ENCODE measurements at regions not wholly inside any gene's neighbourhood (a gene's known extent, or its start where the extent isn't known, plus 50 kb on each side); places are given as distances from the start of the nearest gene placed in this dataset.

- Mint-ChIP-seq H3K4me1 (ENCODE audit: low read depth) (no peaks in the 10 kb centered on the region), H3K9me3 (no peaks in the 10 kb centered on the region), H3K27ac (no peak overlapping the region), H3K36me3 (ENCODE audit: low read depth) (no peaks in the 10 kb centered on the region), H3K4me3 (no peak overlapping the region), H3K27me3 (no peaks in the 10 kb centered on the region)
- intact Hi-C loops (cut with micrococcal nuclease): no loop called here
Observed at GRCh38 chr2:103991591-103991990, 862.3 kb upstream of the POU3F3 start.

GRCh38 chr2:104004821-104005220 lies 849.1 kb upstream of the POU3F3 start:
- H3K4me3 Mint-ChIP-seq: no peak overlapping the region
- H3K9me3 Mint-ChIP-seq: no peaks in the 10 kb centered on the region
- no peaks in the 10 kb centered on the region for H3K27me3 Mint-ChIP-seq
- intact Hi-C loops (cut with micrococcal nuclease): no loop called here
- H3K4me1 Mint-ChIP-seq (ENCODE audit: low read depth): no peaks in the 10 kb centered on the region
- no peak overlapping the region for H3K27ac Mint-ChIP-seq
- no peaks in the 10 kb centered on the region for H3K36me3 Mint-ChIP-seq (ENCODE audit: low read depth)

GRCh38 chr2:104016801-104017200 lies 837.1 kb upstream of the POU3F3 start:
- no peak overlapping the region for H3K4me3 Mint-ChIP-seq
- no peaks in the 10 kb centered on the region for H3K4me1 Mint-ChIP-seq (ENCODE audit: low read depth)
- H3K36me3 Mint-ChIP-seq (ENCODE audit: low read depth): no peaks in the 10 kb centered on the region
- H3K27me3 Mint-ChIP-seq: no peaks in the 10 kb centered on the region
- H3K27ac Mint-ChIP-seq: no peak overlapping the region
- intact Hi-C loops (cut with micrococcal nuclease): no loop called here
- peaks cover 9% of the 10 kb centered on the region for H3K9me3 Mint-ChIP-seq

GRCh38 chr2:104023306-104023705 lies 830.6 kb upstream of the POU3F3 start:
- no peaks in the 10 kb centered on the region for H3K4me1 Mint-ChIP-seq (ENCODE audit: low read depth)
- H3K4me3 Mint-ChIP-seq: no peak overlapping the region
- intact Hi-C loops (cut with micrococcal nuclease): no loop called here
- H3K27ac Mint-ChIP-seq: no peak overlapping the region
- H3K27me3 Mint-ChIP-seq: no peaks in the 10 kb centered on the region
- H3K9me3 Mint-ChIP-seq: no peaks in the 10 kb centered on the region
- H3K36me3 Mint-ChIP-seq (ENCODE audit: low read depth): no peaks in the 10 kb centered on the region

- no peak overlapping the region for H3K4me3 Mint-ChIP-seq
- H3K36me3 Mint-ChIP-seq (ENCODE audit: low read depth): no peaks in the 10 kb centered on the region
- H3K4me1 Mint-ChIP-seq (ENCODE audit: low read depth): no peaks in the 10 kb centered on the region
- H3K27me3 Mint-ChIP-seq: no peaks in the 10 kb centered on the region
- H3K27ac Mint-ChIP-seq: no peak overlapping the region
- H3K9me3 Mint-ChIP-seq: no peaks in the 10 kb centered on the region
- intact Hi-C loops (cut with micrococcal nuclease): no loop called here
Observed at GRCh38 chr2:104023765-104024164, 830.1 kb upstream of the POU3F3 start.

- Mint-ChIP-seq H3K9me3 (no peaks in the 10 kb centered on the region), H3K27me3 (no peaks in the 10 kb centered on the region), H3K27ac (no peak overlapping the region), H3K4me3 (no peak overlapping the region), H3K36me3 (ENCODE audit: low read depth) (no peaks in the 10 kb centered on the region), H3K4me1 (ENCODE audit: low read depth) (no peaks in the 10 kb centered on the region)
- intact Hi-C loops (cut with micrococcal nuclease): no loop called here
Observed at GRCh38 chr2:104025295-104025694, 828.6 kb upstream of the POU3F3 start.

GRCh38 chr2:104026725-104027124 lies 827.2 kb upstream of the POU3F3 start:
- no peaks in the 10 kb centered on the region for H3K36me3 Mint-ChIP-seq (ENCODE audit: low read depth)
- no peak overlapping the region for H3K4me3 Mint-ChIP-seq
- no peaks in the 10 kb centered on the region for H3K9me3 Mint-ChIP-seq
- H3K27ac Mint-ChIP-seq: no peak overlapping the region
- no peaks in the 10 kb centered on the region for H3K27me3 Mint-ChIP-seq
- no peaks in the 10 kb centered on the region for H3K4me1 Mint-ChIP-seq (ENCODE audit: low read depth)
- intact Hi-C loops (cut with micrococcal nuclease): no loop called here

- Mint-ChIP-seq H3K27ac (no peak overlapping the region), H3K9me3 (no peaks in the 10 kb centered on the region), H3K4me3 (no peak overlapping the region), H3K36me3 (ENCODE audit: low read depth) (no peaks in the 10 kb centered on the region), H3K4me1 (ENCODE audit: low read depth) (no peaks in the 10 kb centered on the region), H3K27me3 (no peaks in the 10 kb centered on the region)
- intact Hi-C loops (cut with micrococcal nuclease): no loop called here
Observed at GRCh38 chr2:104027321-104027720, 826.6 kb upstream of the POU3F3 start.

GRCh38 chr2:104028061-104028460 lies 825.9 kb upstream of the POU3F3 start:
- H3K27me3 Mint-ChIP-seq: no peaks in the 10 kb centered on the region
- no peaks in the 10 kb centered on the region for H3K4me1 Mint-ChIP-seq (ENCODE audit: low read depth)
- intact Hi-C loops (cut with micrococcal nuclease): no loop called here
- no peaks in the 10 kb centered on the region for H3K9me3 Mint-ChIP-seq
- no peak overlapping the region for H3K27ac Mint-ChIP-seq
- no peaks in the 10 kb centered on the region for H3K36me3 Mint-ChIP-seq (ENCODE audit: low read depth)
- H3K4me3 Mint-ChIP-seq: no peak overlapping the region

GRCh38 chr2:104033399-104033798 lies 820.5 kb upstream of the POU3F3 start:
- H3K4me3 Mint-ChIP-seq: no peak overlapping the region
- intact Hi-C loops (cut with micrococcal nuclease): loop anchor here (10.0 kb wide), 1 partner anchor 841 kb away; no protein-coding TSS in a partner anchor

GRCh38 chr2:104040771-104041170 lies 813.1 kb upstream of the POU3F3 start:
- no peaks in the 10 kb centered on the region for H3K36me3 Mint-ChIP-seq (ENCODE audit: low read depth)
- no peak overlapping the region for H3K27ac Mint-ChIP-seq
- H3K4me1 Mint-ChIP-seq (ENCODE audit: low read depth): no peaks in the 10 kb centered on the region
- H3K9me3 Mint-ChIP-seq: no peaks in the 10 kb centered on the region
- H3K27me3 Mint-ChIP-seq: no peaks in the 10 kb centered on the region
- intact Hi-C loops (cut with micrococcal nuclease): no loop called here
- H3K4me3 Mint-ChIP-seq: no peak overlapping the region

More at GRCh38 chr2:104033399-104033798, 820.5 kb upstream of the POU3F3 start:
- no peaks in the 10 kb centered on the region for H3K4me1 Mint-ChIP-seq (ENCODE audit: low read depth)
- no peaks in the 10 kb centered on the region for H3K27me3 Mint-ChIP-seq
- no peaks in the 10 kb centered on the region for H3K9me3 Mint-ChIP-seq
- H3K27ac Mint-ChIP-seq: no peak overlapping the region
- H3K36me3 Mint-ChIP-seq (ENCODE audit: low read depth): no peaks in the 10 kb centered on the region

GRCh38 chr2:104041351-104041750 lies 812.6 kb upstream of the POU3F3 start:
- no peaks in the 10 kb centered on the region for H3K4me1 Mint-ChIP-seq (ENCODE audit: low read depth)
- intact Hi-C loops (cut with micrococcal nuclease): no loop called here
- no peak overlapping the region for H3K27ac Mint-ChIP-seq
- H3K9me3 Mint-ChIP-seq: no peaks in the 10 kb centered on the region
- no peaks in the 10 kb centered on the region for H3K36me3 Mint-ChIP-seq (ENCODE audit: low read depth)
- H3K4me3 Mint-ChIP-seq: no peak overlapping the region
- no peaks in the 10 kb centered on the region for H3K27me3 Mint-ChIP-seq

- intact Hi-C loops (cut with micrococcal nuclease): no loop called here
- no peaks in the 10 kb centered on the region for H3K4me1 Mint-ChIP-seq (ENCODE audit: low read depth)
- no peak overlapping the region for H3K27ac Mint-ChIP-seq
- H3K36me3 Mint-ChIP-seq (ENCODE audit: low read depth): no peaks in the 10 kb centered on the region
- H3K4me3 Mint-ChIP-seq: no peak overlapping the region
- no peaks in the 10 kb centered on the region for H3K9me3 Mint-ChIP-seq
- no peaks in the 10 kb centered on the region for H3K27me3 Mint-ChIP-seq
Observed at GRCh38 chr2:104043864-104044263, 810.1 kb upstream of the POU3F3 start.

- no peaks in the 10 kb centered on the region for H3K36me3 Mint-ChIP-seq (ENCODE audit: low read depth)
Observed at GRCh38 chr2:104045071-104045470, 808.8 kb upstream of the POU3F3 start.

GRCh38 chr2:104046466-104046865 lies 807.4 kb upstream of the POU3F3 start:
- Mint-ChIP-seq H3K27ac (no peak overlapping the region), H3K36me3 (ENCODE audit: low read depth) (no peaks in the 10 kb centered on the region), H3K9me3 (no peaks in the 10 kb centered on the region), H3K4me1 (ENCODE audit: low read depth) (no peaks in the 10 kb centered on the region), H3K27me3 (no peaks in the 10 kb centered on the region), H3K4me3 (no peak overlapping the region)
- intact Hi-C loops (cut with micrococcal nuclease): no loop called here

More at GRCh38 chr2:104045071-104045470, 808.8 kb upstream of the POU3F3 start:
- Mint-ChIP-seq H3K27ac (no peak overlapping the region), H3K27me3 (no peaks in the 10 kb centered on the region), H3K4me3 (no peak overlapping the region), H3K4me1 (ENCODE audit: low read depth) (no peaks in the 10 kb centered on the region), H3K9me3 (no peaks in the 10 kb centered on the region)
- intact Hi-C loops (cut with micrococcal nuclease): no loop called here

Measured in dendritic cell treated with granulocyte-macrophage colony-stimulating factor and Interleukin-4, amounts not matched to agents 40 ng/mL and 50 ng/mL, for 4 days (primary cell).